ENCODE measurements at regions not wholly inside any gene's neighbourhood (a gene's known extent, or its start where the extent isn't known, plus 50 kb on each side); places are given as distances from the start of the nearest gene placed in this dataset.

- Histone ChIP-seq H3K9me3 (ENCODE audit: insufficient read depth, low read length) (no peaks in the 10 kb centered on the region), H3F3A (ENCODE audit: insufficient read depth) (no peaks in the 10 kb centered on the region), H3K79me2 (ENCODE audit: insufficient read depth, low read length) (no peaks in the 10 kb centered on the region), H3K27me3 (ENCODE audit: low read length) (no peaks in the 10 kb centered on the region), H3K4me3 (ENCODE audit: insufficient read depth, low read length, poor library complexity, severe bottlenecking) (no peak overlapping the region), H2AFZ (ENCODE audit: low read depth, low read length, severe bottlenecking) (no peak overlapping the region), H3K9me2 (replicated peaks; ENCODE audit: insufficient read depth, low read length) (0 out of 2 replicates have a peak, but pooled peaks cover 3% of the 10 kb centered on the region), H3K9ac (ENCODE audit: low read length) (no peak overlapping the region), H3K27ac (ENCODE audit: low read depth, low read length) (no peak overlapping the region), H4K20me1 (ENCODE audit: low read depth, low read length) (no peaks in the 10 kb centered on the region), H3K36me3 (ENCODE audit: low read length) (no peaks in the 10 kb centered on the region), H3K4me2 (ENCODE audit: low read depth, low read length, poor library complexity, severe bottlenecking) (no peak overlapping the region)
- TF ChIP-seq CTCF (IDR thresholded peaks at IDR 0.05; ENCODE audit: insufficient read depth, low read length, poor library complexity, severe bottlenecking) (no peak), EZH2phosphoT487 (conservative IDR thresholded peaks at IDR 0.05; ENCODE audit: low read length) (no peak)
Measured at GRCh38 chr13:47433461-47434005, 536.7 kb upstream of the HTR2A start.

- H3K9me2 ChIP-seq (replicated peaks; ENCODE audit: insufficient read depth, low read length), result no peaks in the 10 kb centered on the region; the same call in 1 of the 2 replicates
- H3K27me3 ChIP-seq (ENCODE audit: low read length), result no peaks in the 10 kb centered on the region
- H2AFZ ChIP-seq (ENCODE audit: low read depth, low read length, severe bottlenecking), result no peak overlapping the region
- no peaks in the 10 kb centered on the region for H3K36me3 ChIP-seq (ENCODE audit: low read length)
- H4K20me1 ChIP-seq (ENCODE audit: low read depth, low read length), result no peaks in the 10 kb centered on the region
- H3K79me2 ChIP-seq (ENCODE audit: insufficient read depth, low read length), result no peaks in the 10 kb centered on the region
- H3K27ac ChIP-seq (ENCODE audit: low read depth, low read length), result no peak overlapping the region
- TF ChIP-seq CTCF (IDR thresholded peaks at IDR 0.05; ENCODE audit: insufficient read depth, low read length, poor library complexity, severe bottlenecking), result no peak
- TF ChIP-seq EZH2phosphoT487 (conservative IDR thresholded peaks at IDR 0.05; ENCODE audit: low read length), result no peak
- no peaks in the 10 kb centered on the region for H3K9me3 ChIP-seq (ENCODE audit: insufficient read depth, low read length)
- H3F3A ChIP-seq (ENCODE audit: insufficient read depth), result no peaks in the 10 kb centered on the region
- H3K9ac ChIP-seq (ENCODE audit: low read length), result no peak overlapping the region
- no peak overlapping the region for H3K4me2 ChIP-seq (ENCODE audit: low read depth, low read length, poor library complexity, severe bottlenecking)
- H3K4me3 ChIP-seq (ENCODE audit: insufficient read depth, low read length, poor library complexity, severe bottlenecking), result no peak overlapping the region
Measured at GRCh38 chr13:47426126-47426849, 529.4 kb upstream of the HTR2A start.

DNA sequence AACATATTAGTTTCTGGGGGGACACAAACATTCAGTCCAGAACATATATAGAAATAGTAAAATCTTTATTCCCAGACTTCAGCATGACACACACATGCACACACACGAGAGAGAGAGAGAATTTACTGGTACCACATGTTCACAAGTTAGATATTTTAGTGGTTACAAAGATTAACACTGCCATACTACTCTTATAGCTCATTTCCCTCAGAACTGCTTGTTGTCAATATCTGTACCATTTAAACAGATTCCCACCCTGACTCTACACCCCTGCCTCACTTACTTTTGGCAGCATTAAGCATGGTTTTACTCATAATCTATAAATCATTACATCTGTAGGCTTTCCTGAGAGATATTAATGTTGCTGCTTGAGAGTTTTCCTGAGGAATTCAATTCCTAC lies 524.7 kb upstream of the HTR2A start:
- no peaks in the 10 kb centered on the region for H3K9me3 ChIP-seq (ENCODE audit: insufficient read depth, low read length)
- H2AFZ ChIP-seq (ENCODE audit: low read depth, low read length, severe bottlenecking), result no peak overlapping the region
- no peaks in the 10 kb centered on the region for H3K79me2 ChIP-seq (ENCODE audit: insufficient read depth, low read length)
- no peak overlapping the region for H3K27ac ChIP-seq (ENCODE audit: low read depth, low read length)
- no peaks in the 10 kb centered on the region for H3K36me3 ChIP-seq (ENCODE audit: low read length)
- no peak overlapping the region for H3K4me2 ChIP-seq (ENCODE audit: low read depth, low read length, poor library complexity, severe bottlenecking)
- H3K4me3 ChIP-seq (ENCODE audit: insufficient read depth, low read length, poor library complexity, severe bottlenecking), result no peak overlapping the region
- TF ChIP-seq EZH2phosphoT487 (conservative IDR thresholded peaks at IDR 0.05; ENCODE audit: low read length) (no peak), CTCF (IDR thresholded peaks at IDR 0.05; ENCODE audit: insufficient read depth, low read length, poor library complexity, severe bottlenecking) (no peak)
- no peaks in the 10 kb centered on the region for H3F3A ChIP-seq (ENCODE audit: insufficient read depth)
- H3K9me2 ChIP-seq (replicated peaks; ENCODE audit: insufficient read depth, low read length), result no peaks in the 10 kb centered on the region; the same call in 1 of the 2 replicates
- H4K20me1 ChIP-seq (ENCODE audit: low read depth, low read length), result no peaks in the 10 kb centered on the region
- H3K27me3 ChIP-seq (ENCODE audit: low read length), result no peaks in the 10 kb centered on the region
- no peak overlapping the region for H3K9ac ChIP-seq (ENCODE audit: low read length)
